Mesenchymal stem cell (in vitro differentiated cells and primary cell): ENCODE measurements at regions not wholly inside any gene's neighbourhood (a gene's known extent, or its start where the extent isn't known, plus 50 kb on each side); places are given as distances from the start of the nearest gene placed in this dataset.

Source experiments
- DNase-seq: peaks from one replicate; pipeline ENCODE4 v3.0.0-alpha.2; 2013
- H2AFZ ChIP-seq: one replicate; pipeline ENCODE4 v1.6.1; 2013; ENCODE audit warnings: low read depth, mild to moderate bottlenecking, control low read depth, inconsistent platforms, low read length, moderate library complexity
- H2AK5ac ChIP-seq: 2 replicates; pipeline ENCODE4 v1.6.1; 2013; ENCODE audit warnings: low read length, moderate library complexity, mild to moderate bottlenecking, inconsistent platforms; ENCODE audit not compliant: severe bottlenecking
- H2BK120ac ChIP-seq: one replicate; pipeline ENCODE4 v1.6.1; 2013; ENCODE audit warnings: low read depth, mild to moderate bottlenecking, inconsistent platforms, low read length, moderate library complexity
- H2BK12ac ChIP-seq, 2 experiments: one replicate each; pipeline ENCODE4 v1.6.1; 2013; ENCODE audit warnings: inconsistent platforms in 2 of 2, low read length in 2 of 2, mild to moderate bottlenecking in 2 of 2, moderate library complexity in 2 of 2, control low read depth in 1 of 2
- H2BK15ac ChIP-seq: one replicate; pipeline ENCODE4 v1.6.1; 2013; ENCODE audit warnings: mild to moderate bottlenecking, low read depth, inconsistent platforms; ENCODE audit not compliant: poor library complexity, severe bottlenecking
- H2BK5ac ChIP-seq: 2 replicates; pipeline ENCODE4 v1.6.1; 2013; ENCODE audit warnings: low read depth, mild to moderate bottlenecking, low read length, control low read depth, inconsistent platforms; ENCODE audit not compliant: poor library complexity, severe bottlenecking
- H3K14ac ChIP-seq, 2 experiments: one replicate each; pipeline ENCODE4 v1.6.1; 2013; ENCODE audit warnings: inconsistent platforms in 2 of 2, low read length in 2 of 2, control low read depth in 1 of 2, mild to moderate bottlenecking in 1 of 2, moderate library complexity in 1 of 2
- H3K18ac ChIP-seq, 2 experiments: one replicate each; pipeline ENCODE4 v1.6.1; 2013; ENCODE audit warnings: inconsistent platforms in 2 of 2, low read length in 2 of 2, control low read depth in 1 of 2, low read depth in 1 of 2, mild to moderate bottlenecking in 1 of 2
- H3K23ac ChIP-seq, 2 experiments: one replicate each; pipeline ENCODE4 v1.6.1; 2013; ENCODE audit warnings: inconsistent platforms in 2 of 2, low read length in 2 of 2, mild to moderate bottlenecking in 2 of 2, moderate library complexity in 2 of 2, control low read depth in 1 of 2
- H3K27ac ChIP-seq: 2 replicates; pipeline ENCODE4 v1.5.1; 2013; ENCODE audit warnings: mild to moderate bottlenecking, moderate library complexity, low read length, control low read depth, inconsistent platforms; ENCODE audit not compliant: poor library complexity, severe bottlenecking
- H3K27me3 ChIP-seq, 2 experiments: 2 replicates each; pipeline versions ENCODE4 v1.6.1 to v1.7.0; 2013; ENCODE audit warnings: low read length in 2 of 2, mild to moderate bottlenecking in 2 of 2, moderate library complexity in 2 of 2, control low read depth in 1 of 2, inconsistent platforms in 1 of 2; ENCODE audit not compliant: control insufficient read depth in 1 of 2, insufficient read depth in 1 of 2
- H3K36me3 ChIP-seq, 2 experiments: 2 replicates each; pipeline versions ENCODE4 v1.6.1 to v1.7.0; 2013; ENCODE audit warnings: low read length in 2 of 2, control low read depth in 1 of 2, inconsistent platforms in 1 of 2, low read depth in 1 of 2, mild to moderate bottlenecking in 1 of 2; ENCODE audit not compliant: insufficient read depth in 2 of 2, control insufficient read depth in 1 of 2
- H3K4ac ChIP-seq, 2 experiments: one replicate each; pipeline ENCODE4 v1.6.1; 2013; ENCODE audit warnings: inconsistent platforms in 2 of 2, low read length in 2 of 2, mild to moderate bottlenecking in 2 of 2, moderate library complexity in 2 of 2, control low read depth in 1 of 2, low read depth in 1 of 2
- H3K4me1 ChIP-seq: 2 replicates; pipeline ENCODE4 v1.6.1; 2013; ENCODE audit warnings: low read depth, low read length, control low read depth; ENCODE audit not compliant: control insufficient read depth, insufficient read depth
- H3K4me2 ChIP-seq: 2 replicates; pipeline ENCODE4 v1.6.1; 2013; ENCODE audit warnings: low read length, mild to moderate bottlenecking, inconsistent platforms; ENCODE audit not compliant: poor library complexity, severe bottlenecking
- H3K4me3 ChIP-seq, 2 experiments: 2 replicates each; pipeline versions ENCODE4 v1.5.1 to v1.7.0; 2013; ENCODE audit warnings: low read length in 2 of 2, mild to moderate bottlenecking in 2 of 2, control low read depth in 1 of 2, low read depth in 1 of 2; ENCODE audit not compliant: insufficient read depth in 1 of 2
- H3K79me1 ChIP-seq: replicated peaks from 2 replicates; pipeline ENCODE4 v1.6.1; 2013; ENCODE audit warnings: mild to moderate bottlenecking, control low read depth, low read length, inconsistent platforms; ENCODE audit not compliant: poor library complexity, severe bottlenecking
- H3K9ac ChIP-seq: 2 replicates; pipeline ENCODE4 v1.7.0; 2013; ENCODE audit warnings: mild to moderate bottlenecking, low read length, moderate library complexity
- H3K9me3 ChIP-seq: 2 replicates; pipeline ENCODE4 v1.7.0; 2013; ENCODE audit warnings: mild to moderate bottlenecking, low read length; ENCODE audit not compliant: control insufficient read depth
- H4K8ac ChIP-seq: one replicate; pipeline ENCODE4 v1.6.1; 2013; ENCODE audit warnings: inconsistent platforms, mild to moderate bottlenecking, low read length, moderate library complexity
- H4K91ac ChIP-seq: one replicate; pipeline ENCODE4 v1.6.1; 2013; ENCODE audit warnings: mild to moderate bottlenecking, low read length, inconsistent platforms
- WGBS: methylation state at CpG from one replicate; pipeline ENCODE4 v1.1.7; 2013; ENCODE audit warnings: mixed read lengths; 5-methylcytosine and 5-hydroxymethylcytosine counted together

GRCh38 chr5:124825983-124826337 lies 79.5 kb upstream of the ZNF608 start:
- Histone ChIP-seq H3K14ac (no peak overlapping the region), H3K9ac (no peak overlapping the region), H3K36me3 (no peaks in the 10 kb centered on the region), H3K4me2 (no peak overlapping the region), H3K4me1 (no peaks in the 10 kb centered on the region), H2BK5ac (no peak overlapping the region), H3K4me3 (no peak overlapping the region), H3K4ac (no peak overlapping the region), H3K18ac (no peak overlapping the region), H3K79me1 (no peaks in the 10 kb centered on the region), H2AK5ac (no peak overlapping the region), H2AFZ (no peak overlapping the region), H2BK12ac (no peak overlapping the region), H4K8ac (no peak overlapping the region), H3K27me3 (no peaks in the 10 kb centered on the region), H2BK120ac (no peak overlapping the region), H3K23ac (no peak overlapping the region), H2BK15ac (no peak overlapping the region), H3K9me3 (no peaks in the 10 kb centered on the region), H4K91ac (no peak overlapping the region), H3K27ac (no peak overlapping the region)
- no peak for DNase-seq
- WGBS = 100% methylated on average over 1 of the region's 1 CpG

- Histone ChIP-seq H2BK15ac (no peak overlapping the region), H3K27ac (no peak overlapping the region), H3K4me3 (no peak overlapping the region), H3K4me2 (no peak overlapping the region), H3K4me1 (no peaks in the 10 kb centered on the region), H2BK120ac (no peak overlapping the region), H3K4ac (no peak overlapping the region), H2BK12ac (no peak overlapping the region), H3K23ac (no peak overlapping the region), H3K79me1 (no peaks in the 10 kb centered on the region), H2AK5ac (no peak overlapping the region), H3K18ac (no peak overlapping the region), H4K91ac (no peak overlapping the region), H2BK5ac (no peak overlapping the region), H3K14ac (no peak overlapping the region), H4K8ac (no peak overlapping the region), H3K9ac (no peak overlapping the region), H3K36me3 (no peaks in the 10 kb centered on the region), H3K27me3 (no peaks in the 10 kb centered on the region), H3K9me3 (peaks cover 15% of the 10 kb centered on the region), H2AFZ (no peak overlapping the region)
- 85% methylated on average over 2 of the region's 2 CpGs for WGBS
- DNase-seq = no peak
These were observed 82.3 kb upstream of the ZNF608 start for GRCh38 chr5:124828731-124829234.

DNA sequence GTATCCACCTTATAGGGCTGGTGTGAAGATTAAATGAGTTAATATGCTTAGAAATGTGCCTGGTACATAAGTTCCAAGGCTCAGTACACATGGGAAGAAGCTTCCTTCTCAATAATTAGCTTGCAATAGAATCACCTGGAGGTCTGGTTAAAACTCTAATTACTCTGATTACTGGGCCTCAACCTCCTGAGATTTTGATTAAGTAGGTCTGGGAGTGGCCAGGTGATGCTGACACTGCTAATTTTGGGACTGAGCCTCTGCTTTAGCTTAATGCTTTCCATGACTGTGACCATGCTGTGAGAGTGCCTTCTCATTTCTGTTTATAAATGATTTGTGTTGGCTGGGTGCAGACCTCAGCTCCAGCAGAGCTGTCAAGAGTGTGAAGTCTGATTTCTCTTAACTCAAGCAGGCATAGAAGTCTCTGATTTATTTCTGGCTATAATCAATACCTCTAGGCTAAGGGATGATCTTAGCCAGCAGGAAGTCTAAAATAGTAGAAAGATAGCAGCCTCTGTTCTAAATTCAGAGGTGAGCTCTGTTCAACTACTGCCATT lies 85.3 kb upstream of the ZNF608 start:
- no peak overlapping the region for H3K23ac ChIP-seq
- no peak overlapping the region for H2BK12ac ChIP-seq
- H3K9ac ChIP-seq = no peak overlapping the region
- no peak overlapping the region for H2BK120ac ChIP-seq
- H3K4me2 ChIP-seq = no peak overlapping the region
- no peak overlapping the region for H3K18ac ChIP-seq
- H3K27ac ChIP-seq = no peak overlapping the region
- no peak for DNase-seq
- no peaks in the 10 kb centered on the region for H3K4me1 ChIP-seq
- no peaks in the 10 kb centered on the region for H3K27me3 ChIP-seq
- H3K9me3 ChIP-seq = peaks cover 15% of the 10 kb centered on the region
- no peak overlapping the region for H2BK5ac ChIP-seq
- H2BK15ac ChIP-seq = no peak overlapping the region
- H3K4ac ChIP-seq = no peak overlapping the region
- H2AFZ ChIP-seq = no peak overlapping the region
- no peak overlapping the region for H3K4me3 ChIP-seq
- H3K36me3 ChIP-seq = no peaks in the 10 kb centered on the region
- no peak overlapping the region for H3K14ac ChIP-seq
- H4K8ac ChIP-seq = no peak overlapping the region
- H3K79me1 ChIP-seq = no peaks in the 10 kb centered on the region
- H2AK5ac ChIP-seq = no peak overlapping the region
- no peak overlapping the region for H4K91ac ChIP-seq

- H2BK5ac ChIP-seq = no peak overlapping the region
- H3K4me2 ChIP-seq = no peak overlapping the region
- H4K91ac ChIP-seq = no peak overlapping the region
These were observed 86.1 kb upstream of the ZNF608 start for GRCh38 chr5:124832510-124832909.

More at GRCh38 chr5:124832510-124832909, 86.1 kb upstream of the ZNF608 start:
- H2BK12ac ChIP-seq = no peak overlapping the region
- no peak overlapping the region for H3K9ac ChIP-seq
- no peak for DNase-seq
- H3K4ac ChIP-seq = no peak overlapping the region
- no peak overlapping the region for H3K23ac ChIP-seq
- no peak overlapping the region for H4K8ac ChIP-seq
- H3K79me1 ChIP-seq = no peaks in the 10 kb centered on the region
- H2AK5ac ChIP-seq = no peak overlapping the region
- no peaks in the 10 kb centered on the region for H3K4me1 ChIP-seq
- H3K14ac ChIP-seq = no peak overlapping the region
- no peaks in the 10 kb centered on the region for H3K27me3 ChIP-seq
- H2BK120ac ChIP-seq = no peak overlapping the region
- H2AFZ ChIP-seq = no peak overlapping the region
- H3K27ac ChIP-seq = no peak overlapping the region
- no peak overlapping the region for H3K18ac ChIP-seq
- H3K4me3 ChIP-seq = no peak overlapping the region
- no peak overlapping the region for H2BK15ac ChIP-seq
- H3K9me3 ChIP-seq = peaks cover 15% of the 10 kb centered on the region
- H3K36me3 ChIP-seq = no peaks in the 10 kb centered on the region
